BLaER1 (cell line): ENCODE measurements at regions not wholly inside any gene's neighbourhood (a gene's known extent, or its start where the extent isn't known, plus 50 kb on each side); places are given as distances from the start of the nearest gene placed in this dataset.

ENCODE experiments used
- H3K27ac ChIP-seq: shearing (Covaris generic); formaldehyde crosslinking; 2 replicates; pipeline ENCODE4 v1.8.1; 2022
- H3K27me3 ChIP-seq: shearing (Covaris generic); formaldehyde crosslinking; 2 replicates; pipeline ENCODE4 v1.8.1; 2022
- H3K36me3 ChIP-seq: shearing (Covaris generic); formaldehyde crosslinking; 2 replicates; pipeline ENCODE4 v1.8.1; 2022
- H3K4me1 ChIP-seq: shearing (Covaris generic); formaldehyde crosslinking; 2 replicates; pipeline ENCODE4 v1.8.1; 2022
- H3K4me2 ChIP-seq: shearing (Covaris generic); formaldehyde crosslinking; 2 replicates; pipeline ENCODE4 v1.8.1; 2022
- H3K4me3 ChIP-seq: shearing (Covaris generic); formaldehyde crosslinking; 2 replicates; pipeline ENCODE4 v1.8.1; 2022
- H3K9ac ChIP-seq: shearing (Covaris generic); formaldehyde crosslinking; 2 replicates; pipeline ENCODE4 v1.8.1; 2022
- H3K9me3 ChIP-seq: shearing (Covaris generic); formaldehyde crosslinking; 2 replicates; pipeline ENCODE4 v1.8.1; 2022
- H4K20me1 ChIP-seq: shearing (Covaris generic); formaldehyde crosslinking; 2 replicates; pipeline ENCODE4 v1.8.1; 2022
- Cebpa-rat ChIP-seq: shearing (Covaris generic); IDR thresholded peaks from 2 replicates; pipeline ENCODE4 v1.8.1; 2022

GRCh38 chr10:84075226-84076046 lies 63.9 kb upstream of the GHITM start:
- Histone ChIP-seq H3K9ac (no peak overlapping the region), H3K27ac (no peak overlapping the region), H3K9me3 (no peaks in the 10 kb centered on the region), H3K27me3 (no peaks in the 10 kb centered on the region), H4K20me1 (no peaks in the 10 kb centered on the region), H3K36me3 (no peaks in the 10 kb centered on the region), H3K4me3 (no peak overlapping the region), H3K4me2 (no peak overlapping the region), H3K4me1 (no peaks in the 10 kb centered on the region)
- no peak for TF ChIP-seq Cebpa-rat

DNA sequence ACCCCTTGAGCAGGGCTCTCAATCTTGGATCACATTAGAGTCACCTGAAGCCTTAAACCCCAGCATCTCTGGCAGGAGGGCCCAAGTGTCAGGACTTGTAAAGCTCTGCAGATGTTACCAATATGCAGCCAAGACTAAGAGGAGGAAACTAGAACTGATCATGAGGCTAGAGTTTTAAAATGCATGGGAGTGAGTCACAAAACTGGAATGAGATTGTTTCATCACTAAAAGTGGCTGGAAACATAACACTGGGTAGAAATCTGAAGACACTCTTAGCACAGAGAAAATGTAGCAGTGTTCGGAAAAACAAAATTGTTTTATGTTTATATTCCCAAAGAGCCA lies 63.3 kb upstream of the GHITM start:
- H3K4me2 ChIP-seq: no peak overlapping the region
- H3K27me3 ChIP-seq: no peaks in the 10 kb centered on the region
- no peaks in the 10 kb centered on the region for H4K20me1 ChIP-seq
- H3K36me3 ChIP-seq: no peaks in the 10 kb centered on the region
- H3K4me1 ChIP-seq: no peaks in the 10 kb centered on the region
- TF ChIP-seq Cebpa-rat: no peak
- H3K9me3 ChIP-seq: no peaks in the 10 kb centered on the region
- H3K9ac ChIP-seq: no peak overlapping the region
- no peak overlapping the region for H3K4me3 ChIP-seq
- H3K27ac ChIP-seq: no peak overlapping the region

- Histone ChIP-seq H3K36me3 (no peaks in the 10 kb centered on the region), H3K27ac (no peak overlapping the region), H4K20me1 (no peaks in the 10 kb centered on the region), H3K4me2 (no peak overlapping the region), H3K4me1 (no peaks in the 10 kb centered on the region), H3K9ac (no peak overlapping the region), H3K4me3 (no peak overlapping the region), H3K9me3 (no peaks in the 10 kb centered on the region), H3K27me3 (no peaks in the 10 kb centered on the region)
- no peak for TF ChIP-seq Cebpa-rat
Observed at GRCh38 chr10:84076540-84077195, 62.6 kb upstream of the GHITM start.

DNA sequence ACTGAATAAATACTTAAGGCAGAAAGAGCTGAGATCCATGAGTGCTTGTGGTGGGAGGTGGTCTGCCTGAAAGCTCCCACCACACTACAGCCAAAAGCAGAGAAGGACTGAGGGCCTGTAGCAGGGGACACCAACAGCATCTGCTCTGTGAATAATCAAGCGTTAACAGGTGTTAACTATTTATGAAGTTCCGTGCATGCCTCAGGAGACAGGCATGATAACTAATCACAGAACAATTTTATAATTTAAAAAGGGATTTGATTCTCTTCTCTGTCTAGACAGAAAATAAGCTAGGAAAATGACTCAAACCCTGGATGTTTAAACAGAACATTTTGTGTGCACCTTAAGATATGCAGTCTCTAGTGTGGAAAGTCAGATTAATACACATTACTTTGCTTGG lies 61.5 kb upstream of the GHITM start:
- Histone ChIP-seq H3K9me3 (no peaks in the 10 kb centered on the region), H3K4me3 (no peak overlapping the region), H3K27me3 (no peaks in the 10 kb centered on the region), H3K36me3 (no peaks in the 10 kb centered on the region), H4K20me1 (no peaks in the 10 kb centered on the region), H3K4me2 (no peak overlapping the region), H3K4me1 (no peaks in the 10 kb centered on the region), H3K27ac (no peak overlapping the region), H3K9ac (no peak overlapping the region)
- TF ChIP-seq Cebpa-rat: no peak

GRCh38 chr10:84078771-84079170 lies 60.5 kb upstream of the GHITM start:
- Histone ChIP-seq H4K20me1 (no peaks in the 10 kb centered on the region), H3K9me3 (no peaks in the 10 kb centered on the region), H3K4me3 (no peak overlapping the region), H3K36me3 (no peaks in the 10 kb centered on the region), H3K27me3 (no peaks in the 10 kb centered on the region), H3K4me2 (no peak overlapping the region), H3K9ac (no peak overlapping the region), H3K4me1 (no peaks in the 10 kb centered on the region), H3K27ac (no peak overlapping the region)
- no peak for TF ChIP-seq Cebpa-rat

- Histone ChIP-seq H3K27ac (no peak overlapping the region), H3K36me3 (no peaks in the 10 kb centered on the region), H3K9me3 (peaks cover 4% of the 10 kb centered on the region; the same call in 1 of the 2 replicates), H3K27me3 (no peaks in the 10 kb centered on the region), H3K4me2 (no peak overlapping the region), H3K4me1 (no peaks in the 10 kb centered on the region), H4K20me1 (no peaks in the 10 kb centered on the region), H3K9ac (no peak overlapping the region), H3K4me3 (no peak overlapping the region)
- TF ChIP-seq Cebpa-rat: no peak
Observed at GRCh38 chr10:84084342-84084741, 55.0 kb upstream of the GHITM start.

DNA sequence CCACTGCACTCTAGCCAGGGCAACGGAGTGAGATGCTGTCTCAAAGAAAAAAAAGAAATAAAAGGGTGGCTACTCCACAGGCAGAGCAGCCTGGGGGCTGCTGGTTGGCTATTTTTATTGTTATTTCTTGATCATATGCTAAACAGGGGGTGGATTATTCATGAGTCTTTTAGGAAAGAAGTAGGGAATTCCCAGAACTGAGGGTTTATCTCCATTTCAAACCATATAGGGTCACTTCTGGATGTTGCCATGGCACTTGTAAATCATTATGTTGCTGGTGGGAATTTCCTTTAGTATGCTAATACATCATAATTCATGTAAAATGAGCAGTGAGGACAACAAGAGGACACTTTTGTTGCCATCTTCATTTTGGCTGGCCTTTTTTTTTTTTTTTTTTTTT lies 52.1 kb upstream of the GHITM start:
- no peak for TF ChIP-seq Cebpa-rat
- Histone ChIP-seq H3K36me3 (no peaks in the 10 kb centered on the region), H3K4me2 (no peak overlapping the region), H3K27me3 (no peaks in the 10 kb centered on the region), H3K9me3 (peaks cover 4% of the 10 kb centered on the region; the same call in 1 of the 2 replicates), H4K20me1 (no peaks in the 10 kb centered on the region), H3K4me1 (no peaks in the 10 kb centered on the region), H3K27ac (no peak overlapping the region), H3K4me3 (no peak overlapping the region), H3K9ac (no peak overlapping the region)

DNA sequence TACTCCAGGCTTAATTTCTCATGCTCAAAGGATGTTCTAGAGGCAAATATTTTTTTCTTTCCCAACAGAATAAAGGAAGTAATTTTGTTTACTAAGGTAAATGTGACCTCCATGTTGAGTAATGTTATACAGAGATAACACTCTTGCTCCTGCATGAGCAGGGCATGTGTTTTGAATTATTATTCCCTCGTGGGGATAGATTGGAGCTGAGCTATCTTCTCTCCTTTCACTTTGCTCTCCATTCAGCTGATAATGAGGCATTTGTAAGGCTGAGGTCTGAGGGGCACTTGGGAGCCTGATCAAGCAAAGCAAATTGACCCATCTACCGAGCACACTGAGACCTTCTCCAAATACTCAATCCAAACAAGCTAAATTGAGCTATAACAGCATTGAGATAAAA lies 50.7 kb upstream of the GHITM start:
- Histone ChIP-seq H3K4me1 (no peaks in the 10 kb centered on the region), H3K4me3 (no peak overlapping the region), H3K9me3 (peaks cover 4% of the 10 kb centered on the region; the same call in 1 of the 2 replicates), H3K27me3 (no peaks in the 10 kb centered on the region), H4K20me1 (no peaks in the 10 kb centered on the region), H3K9ac (no peak overlapping the region), H3K4me2 (no peak overlapping the region), H3K27ac (no peak overlapping the region), H3K36me3 (no peaks in the 10 kb centered on the region)
- TF ChIP-seq Cebpa-rat: no peak

DNA sequence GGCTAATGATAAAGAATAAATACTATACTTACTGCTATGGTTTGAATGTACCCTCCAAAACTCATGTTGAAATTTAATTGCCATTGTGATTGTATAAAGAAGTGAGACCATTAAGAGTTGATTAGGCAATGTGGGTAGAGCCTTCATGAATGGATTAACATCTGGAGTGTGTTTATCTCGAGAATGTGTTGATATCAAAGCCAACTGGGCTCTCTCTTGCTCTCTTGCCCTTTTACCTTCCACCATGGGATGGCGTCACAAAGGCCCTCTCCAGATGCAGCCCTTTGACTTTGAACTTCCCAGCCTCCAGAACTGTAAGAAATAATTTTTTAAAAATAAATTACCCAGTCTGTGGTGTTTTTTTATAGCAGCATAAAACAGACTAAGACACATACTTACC lies 50.1 kb upstream of the GHITM start:
- Histone ChIP-seq H3K27ac (no peak overlapping the region), H3K4me1 (no peaks in the 10 kb centered on the region), H4K20me1 (no peaks in the 10 kb centered on the region), H3K4me3 (no peak overlapping the region), H3K9ac (no peak overlapping the region), H3K36me3 (no peaks in the 10 kb centered on the region), H3K9me3 (peaks cover under 1% of the 10 kb centered on the region; the same call in 1 of the 2 replicates), H3K27me3 (no peaks in the 10 kb centered on the region), H3K4me2 (no peak overlapping the region)
- TF ChIP-seq Cebpa-rat: no peak
